ENCODE measurements at regions not wholly inside any gene's neighbourhood (a gene's known extent, or its start where the extent isn't known, plus 50 kb on each side); places are given as distances from the start of the nearest gene placed in this dataset.

DNA sequence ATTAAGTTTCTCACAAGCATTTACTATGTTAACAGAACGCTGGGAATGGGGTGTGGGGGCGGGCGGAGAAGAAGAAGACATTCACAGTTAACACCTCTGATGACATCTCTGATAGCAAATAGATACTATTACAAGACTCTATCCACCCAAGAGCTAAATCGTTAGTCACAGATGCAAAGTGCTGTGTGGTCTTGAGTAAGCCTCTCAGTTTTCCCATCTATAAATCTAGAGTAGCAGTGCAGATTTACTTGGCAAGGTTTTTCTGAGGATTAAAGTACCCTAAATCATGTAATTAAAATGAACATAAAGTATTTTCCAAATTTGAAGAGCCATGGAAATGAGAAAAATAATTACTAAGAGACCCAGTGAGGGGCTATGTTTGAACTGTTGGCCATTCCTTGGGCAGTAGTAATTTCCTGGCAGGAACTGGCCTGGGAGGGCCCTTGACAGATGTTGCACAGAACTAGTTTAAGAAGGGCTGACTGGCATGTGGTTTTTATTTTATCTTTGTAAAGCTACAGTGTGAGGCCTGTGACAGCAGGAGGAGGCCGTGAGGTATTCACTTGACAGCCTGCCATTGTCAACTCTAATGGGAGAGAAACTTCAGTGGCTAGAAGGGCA is 58.7 kb upstream of the APOBEC4 start:
- TF ChIP-seq POLR2A (IDR thresholded peaks at IDR 0.05; ENCODE audit: low read depth, low read length) (no peak), TAF1 (IDR thresholded peaks at IDR 0.05; ENCODE audit: borderline replicate concordance, low read depth, low read length) (no peak), POLR2AphosphoS5 (IDR thresholded peaks at IDR 0.05; ENCODE audit: low read depth, low read length) (no peak)

Measured in GM12892 (cell line).